Heart left ventricle (tissue), 16 donors: ENCODE measurements at regions not wholly inside any gene's neighbourhood (a gene's known extent, or its start where the extent isn't known, plus 50 kb on each side); places are given as distances from the start of the nearest gene placed in this dataset.

ENCODE experiments used
- ATAC-seq, 4 donors: fragments of 200-7000 bp; cut with Tn5 transposase; one replicate each; pipeline ENCODE4 v1.9.1; 2020 to 2022; ENCODE audit warnings: moderate library complexity in 4 of 4, mild to moderate bottlenecking in 3 of 4, moderate number of reproducible peaks in 1 of 4
- DNase-seq, 5 donors: peaks; one replicate each; pipeline ENCODE4 v3.0.0-alpha.2; 2020
- H3K27ac ChIP-seq, 12 donors: fragments of 200-600 bp; sonication (generic) in 4 of 12; one replicate each; pipeline versions ENCODE4 v1.5.0 to v1.8.0; 2016 to 2022; ENCODE audit warnings: mild to moderate bottlenecking in 2 of 12
- H3K27me3 ChIP-seq, 9 donors: fragments of 200-600 bp; sonication (generic) in 2 of 9; one replicate each; pipeline versions ENCODE4 v1.5.1 to v1.8.0; 2016 to 2022; ENCODE audit warnings: mild to moderate bottlenecking in 3 of 9
- H3K36me3 ChIP-seq, 9 donors: fragments of 200-600 bp; sonication (generic) in 2 of 9; one replicate each; pipeline versions ENCODE4 v1.5.0 to v1.8.0; 2018 to 2022; ENCODE audit warnings: mild to moderate bottlenecking in 2 of 9
- H3K4me1 ChIP-seq, 12 donors: fragments of 200-600 bp; sonication (generic) in 4 of 12; one replicate each; pipeline versions ENCODE4 v1.5.0 to v1.8.0; 2016 to 2022; ENCODE audit warnings: mild to moderate bottlenecking in 3 of 12
- H3K4me3 ChIP-seq, 12 donors: fragments of 200-600 bp; sonication (generic) in 4 of 12; one replicate each; pipeline versions ENCODE4 v1.5.0 to v1.8.0; 2017 to 2022; ENCODE audit warnings: mild to moderate bottlenecking in 9 of 12, moderate library complexity in 4 of 12
- H3K9me3 ChIP-seq, 12 donors: fragments of 200-600 bp; sonication (generic) in 4 of 12; one replicate each; pipeline versions ENCODE4 v1.5.0 to v1.8.0; 2016 to 2022; ENCODE audit warnings: mild to moderate bottlenecking in 1 of 12
- CTCF ChIP-seq, 12 donors: fragments of 200-600 bp; sonication (generic) in 4 of 12; IDR thresholded peaks; one replicate each; pipeline versions ENCODE4 v1.5.0 to v1.8.0; 2018 to 2022; ENCODE audit warnings: antibody characterized with exemption in 12 of 12, mild to moderate bottlenecking in 5 of 12
- POLR2A ChIP-seq, 2 donors: fragments of 450-650 bp; IDR thresholded peaks; one replicate each; pipeline ENCODE4 v1.6.1; 2017; ENCODE audit warnings: antibody characterized with exemption in 2 of 2, mild to moderate bottlenecking in 2 of 2, moderate library complexity in 2 of 2
- WGBS, 4 donors: extraction: QIAGEN DNeasy Blood & Tissue Kit in 2 of 4; methylation state at CpG; one replicate each; pipeline versions ENCODE4 v1.1.5 to v1.1.7; 2013 to 2018; 5-methylcytosine and 5-hydroxymethylcytosine counted together
- intact Hi-C, 10 donors: fragments of 100-400 bp; cut with DNase I; formaldehyde crosslinking; loops; one replicate each; pipeline versions ENCODE4 v1.11.1 to v1.14.2; 2022
- donor health status: ischemic (EF 13 %, LVEDD 7.1; RV severe dilation, severe dysfunction).
- donor health status: healthy with polysubstance abuse.
- donor health status: DM: no; HTN: yes; CAD: no.
- donor health status: DM: no; HTN: no; CAD: no.
- donor health status: ischemic (EF 25% LVEDD 6.9; RV normal size, moderate dysfunction).
- donor health status: ischemic (EF 25% LVEDD 5.7; RV mildly dilated, moderate dysfunction).
- donor health status: healthy.
- donor health status: DM: yes; HTN: yes; CAD: no.
- donor health status: ischemic (EF 35%, LVEDD 5.7; RV mildly dilated, moderate dysfunction).
- donor health status: nonischemic (EF 11% LVEDD 7.7; RV severe dilation, severe dysfunction).
- donor health status: DM: yes; HTN: yes; CAD: no.
- donor health status: PGD.
- donor health status: ischemic (EF 29% LVEDD 5.4; RV normal size, mild dysfunction).
- donor health status: nonischemic (EF 23%, LVEDD 6.1; RV moderate dilation, normal function).

GRCh38 chr2:150679456-150680120 is 192.1 kb upstream of the RND3 start:
- WGBS, 4 donors: 69 to 75% (median 73%) methylated on average over 8 of the region's 8 CpGs
- H3K27me3 ChIP-seq: no peaks in the 10 kb centered on the region
- intact Hi-C loops: no loop called here
- H3K36me3 ChIP-seq: no peaks in the 10 kb centered on the region
- H3K4me1 ChIP-seq: no peaks in the 10 kb centered on the region
- no peak overlapping the region for H3K4me3 ChIP-seq
- peak in 1 of 4 donors; percentile 43 for ATAC-seq
- TF ChIP-seq CTCF (IDR thresholded peaks at IDR 0.05) (no peak), POLR2A (IDR thresholded peaks at IDR 0.05) (no peak)
- H3K27ac ChIP-seq: no peak overlapping the region
- no peak for DNase-seq
- peaks cover 0 to 6% (median 0%) of the 10 kb centered on the region in 12 donors for H3K9me3 ChIP-seq

- no peak overlapping the region for H3K4me3 ChIP-seq
- peaks cover 0 to 6% (median 0%) of the 10 kb centered on the region in 12 donors for H3K9me3 ChIP-seq
- 64 to 76% (median 68%) methylated on average over 4 of the region's 4 CpGs for WGBS, 4 donors
- ATAC-seq (no peak), DNase-seq (no peak)
- H3K4me1 ChIP-seq: no peaks in the 10 kb centered on the region
- no peak overlapping the region for H3K27ac ChIP-seq
- TF ChIP-seq POLR2A (IDR thresholded peaks at IDR 0.05) (no peak), CTCF (IDR thresholded peaks at IDR 0.05) (no peak)
- intact Hi-C loops: no loop called here
- no peaks in the 10 kb centered on the region for H3K27me3 ChIP-seq
- H3K36me3 ChIP-seq: no peaks in the 10 kb centered on the region
Measured at GRCh38 chr2:150677551-150677950, 190.1 kb upstream of the RND3 start.

GRCh38 chr2:150676747-150677383 is 189.4 kb upstream of the RND3 start:
- DNase-seq (no peak), ATAC-seq (peak in 1 of 4 donors; percentile 47)
- H3K27me3 ChIP-seq: no peaks in the 10 kb centered on the region
- intact Hi-C loops: no loop called here
- H3K4me3 ChIP-seq: no peak overlapping the region
- H3K9me3 ChIP-seq: peaks cover 0 to 6% (median 0%) of the 10 kb centered on the region in 12 donors
- 58 to 67% (median 62%) methylated on average over 3 of the region's 3 CpGs for WGBS, 4 donors
- no peak overlapping the region for H3K27ac ChIP-seq
- no peak for TF ChIP-seq POLR2A (IDR thresholded peaks at IDR 0.05)
- no peak for TF ChIP-seq CTCF (IDR thresholded peaks at IDR 0.05)
- H3K4me1 ChIP-seq: no peaks in the 10 kb centered on the region
- no peaks in the 10 kb centered on the region for H3K36me3 ChIP-seq

- Histone ChIP-seq H3K27me3 (no peaks in the 10 kb centered on the region), H3K4me1 (no peaks in the 10 kb centered on the region), H3K27ac (no peak overlapping the region), H3K36me3 (no peaks in the 10 kb centered on the region), H3K9me3 (no peaks in the 10 kb centered on the region), H3K4me3 (no peak overlapping the region)
- intact Hi-C loops: no loop called here
- DNase-seq (no peak), ATAC-seq (no peak)
- 72 to 78% (median 73%) methylated on average over 2 of the region's 2 CpGs for WGBS, 4 donors
- no peak for TF ChIP-seq CTCF (IDR thresholded peaks at IDR 0.05)
- TF ChIP-seq POLR2A (IDR thresholded peaks at IDR 0.05): no peak
Measured at GRCh38 chr2:150675807-150676206, 188.3 kb upstream of the RND3 start.
